Putamen (tissue), 1 donor: ENCODE measurements at regions not wholly inside any gene's neighbourhood (a gene's known extent, or its start where the extent isn't known, plus 50 kb on each side); places are given as distances from the start of the nearest gene placed in this dataset.
"Not testable (repeated sequence)": the region's sequence is repeated elsewhere in the genome, so short reads cannot be mapped to it uniquely, and the experiment has no call there.

Experiments used
- DNase-seq: peaks from one replicate; pipeline ENCODE4 v3.0.0-alpha.2; 2016; ENCODE audit warnings: low spot score

- no peak for DNase-seq
Observed at GRCh38 chr3:166324401-166324800, 487.2 kb upstream of the BCHE start.

GRCh38 chr3:166322391-166322790 lies 485.2 kb upstream of the BCHE start:
- DNase-seq: no peak

- DNase-seq: no peak
Observed at GRCh38 chr3:166307756-166308350, 470.6 kb upstream of the BCHE start.

- no peak for DNase-seq
Observed at GRCh38 chr3:166304584-166304983, 467.4 kb upstream of the BCHE start.

- DNase-seq: no peak
Observed at GRCh38 chr3:166303681-166304080, 466.5 kb upstream of the BCHE start.

- DNase-seq: no peak
Observed at GRCh38 chr3:166302331-166302730, 465.1 kb upstream of the BCHE start.

- no peak for DNase-seq
Observed at GRCh38 chr3:166296179-166296783, 459.1 kb upstream of the BCHE start.

- DNase-seq: no peak
Observed at GRCh38 chr3:166291186-166291955, 454.1 kb upstream of the BCHE start.

GRCh38 chr3:166285001-166285400 lies 447.8 kb upstream of the BCHE start:
- no peak for DNase-seq

- peak; percentile 15 for DNase-seq
Observed at GRCh38 chr3:166283840-166284239, 446.6 kb upstream of the BCHE start.

- DNase-seq: no peak
Observed at GRCh38 chr3:166282931-166283330, 445.7 kb upstream of the BCHE start.

GRCh38 chr3:166279636-166280035 lies 442.4 kb upstream of the BCHE start:
- no peak for DNase-seq

- no peak for DNase-seq
Observed at GRCh38 chr3:166275024-166275390, 437.8 kb upstream of the BCHE start.

GRCh38 chr3:166274351-166275023 lies 437.3 kb upstream of the BCHE start:
- DNase-seq: no peak

- no peak for DNase-seq
Observed at GRCh38 chr3:166270429-166270828, 433.2 kb upstream of the BCHE start.

GRCh38 chr3:166265153-166265552 lies 427.9 kb upstream of the BCHE start:
- no peak for DNase-seq

- no peak for DNase-seq
Observed at GRCh38 chr3:166263460-166263859, 426.2 kb upstream of the BCHE start.

GRCh38 chr3:166258293-166258850 lies 421.1 kb upstream of the BCHE start:
- not testable (repeated sequence) for DNase-seq

- no peak for DNase-seq
Observed at GRCh38 chr3:166257715-166258114, 420.5 kb upstream of the BCHE start.

- no peak for DNase-seq
Observed at GRCh38 chr3:166248784-166249183, 411.6 kb upstream of the BCHE start.

- DNase-seq: no peak
Observed at GRCh38 chr3:166243511-166243910, 406.3 kb upstream of the BCHE start.

- no peak for DNase-seq
Observed at GRCh38 chr3:166223120-166223519, 385.9 kb upstream of the BCHE start.

GRCh38 chr3:166211451-166211850 lies 374.2 kb upstream of the BCHE start:
- DNase-seq: no peak
